Caco-2 (cell line): ENCODE measurements at regions not wholly inside any gene's neighbourhood (a gene's known extent, or its start where the extent isn't known, plus 50 kb on each side); places are given as distances from the start of the nearest gene placed in this dataset.
A peak's percentile ranks its signal among the peaks of the same experiment; 100 is the strongest.

ENCODE experiments used
- BruUV-seq: library from RNA; stranded (reverse); fragments of 400-500 nt; replicated peaks from 2 replicates; lab custom pipeline; 2021; lab: Mats Ljungman, UMichigan
- CTCF ChIA-PET: fragments of 300-600 bp; sonication (Branson Sonifier 250); formaldehyde crosslinking; loops from one replicate; lab custom pipeline; 2022; ENCODE audit warnings: antibody characterized with exemption; lab: Charles Lee
- POLR2A ChIA-PET: fragments of 300-600 bp; sonication (Branson Sonifier 250); formaldehyde crosslinking; loops from one replicate; lab custom pipeline; 2022; ENCODE audit warnings: antibody characterized with exemption; lab: Charles Lee
- DNase-seq, 2 experiments: peaks; one replicate each; pipeline versions ENCODE4 v3.0.0 to v3.0.0-alpha.2; 2020 to 2022
- H3K27me3 ChIP-seq: replicated peaks from 2 replicates; pipeline ENCODE4 v1.6.0; 2011; ENCODE audit warnings: low read length; ENCODE audit not compliant: control insufficient read depth, insufficient read depth
- H3K36me3 ChIP-seq: 2 replicates; pipeline ENCODE4 v1.5.1; 2011; ENCODE audit warnings: low read length; ENCODE audit not compliant: control insufficient read depth, insufficient read depth
- H3K4me1 ChIP-seq: fragments of 250-450 bp; sonication (Bioruptor Pico); 2 replicates; pipeline ENCODE4 v1.5.1; 2020; ENCODE audit warnings: mild to moderate bottlenecking
- H3K4me3 ChIP-seq: 2 replicates; pipeline ENCODE4 v1.5.1; 2011; ENCODE audit warnings: low read depth, mild to moderate bottlenecking, control low read depth, low read length
- H3K9me3 ChIP-seq: fragments of 250-450 bp; sonication (Bioruptor Pico); 2 replicates; pipeline ENCODE4 v1.5.1; 2020; ENCODE audit warnings: mild to moderate bottlenecking, moderate library complexity
- H3K27ac Mint-ChIP-seq: one replicate; pipeline ENCODE4 v1.8.0; 2022; ENCODE audit warnings: mixed read lengths; ENCODE audit not compliant: unreplicated experiment
- H3K27me3 Mint-ChIP-seq: one replicate; pipeline ENCODE4 v1.8.0; 2022; ENCODE audit warnings: mixed read lengths; ENCODE audit not compliant: insufficient read depth, unreplicated experiment
- H3K36me3 Mint-ChIP-seq: one replicate; pipeline ENCODE4 v1.8.0; 2022; ENCODE audit warnings: mild to moderate bottlenecking, mixed read lengths; ENCODE audit not compliant: insufficient read depth, unreplicated experiment
- H3K4me1 Mint-ChIP-seq: one replicate; pipeline ENCODE4 v1.8.0; 2022; ENCODE audit warnings: low read depth, mixed read lengths; ENCODE audit not compliant: unreplicated experiment
- H3K4me3 Mint-ChIP-seq: one replicate; pipeline ENCODE4 v1.8.0; 2022; ENCODE audit warnings: mild to moderate bottlenecking, moderate library complexity, mixed read lengths; ENCODE audit not compliant: unreplicated experiment
- H3K9me3 Mint-ChIP-seq: one replicate; pipeline ENCODE4 v1.8.0; 2022; ENCODE audit warnings: mixed read lengths; ENCODE audit not compliant: unreplicated experiment
- CTCF ChIP-seq, 2 experiments: fragments of 200-600 bp in 1 of 2; IDR thresholded peaks; 1 replicate in 1 of 2; 2 replicates in 1 of 2; pipeline versions ENCODE4 v1.5.1 to v1.8.0; 2011 to 2022; ENCODE audit warnings: antibody characterized with exemption in 1 of 2, control low read depth in 1 of 2, inconsistent platforms in 1 of 2, low read depth in 1 of 2, low read length in 1 of 2, mild to moderate bottlenecking in 1 of 2, moderate library complexity in 1 of 2; ENCODE audit not compliant: insufficient read depth in 1 of 2, severe bottlenecking in 1 of 2, unreplicated experiment in 1 of 2
- intact Hi-C: fragments of 100-400 bp; cut with micrococcal nuclease; formaldehyde crosslinking; loops from one replicate; pipeline ENCODE4 v1.10.0; 2022; ENCODE audit not compliant: unreplicated experiment

GRCh38 chr15:62287066-62287857, 122.2 kb upstream of the C2CD4B start:
- H3K9me3 ChIP-seq, result no peaks in the 10 kb centered on the region
- no peak for TF ChIP-seq CTCF (IDR thresholded peaks at IDR 0.05; ENCODE audit: insufficient read depth in 1 of 2, low read depth in 1 of 2, low read length in 1 of 2, severe bottlenecking in 1 of 2, unreplicated experiment in 1 of 2)
- Mint-ChIP-seq H3K4me1 (peaks cover 16% of the 10 kb centered on the region), H3K36me3 (no peaks in the 10 kb centered on the region), H3K4me3 (no peak overlapping the region), H3K27me3 (peaks cover 17% of the 10 kb centered on the region), H3K27ac (no peak overlapping the region), H3K9me3 (peaks cover 10% of the 10 kb centered on the region)
- H3K27me3 ChIP-seq, result no peaks in the 10 kb centered on the region
- H3K4me1 ChIP-seq, result no peaks in the 10 kb centered on the region
- no peaks in the 10 kb centered on the region for H3K36me3 ChIP-seq
- no TSS peak for BruUV-seq
- CTCF ChIA-PET, result no interaction called here
- no peak overlapping the region for H3K4me3 ChIP-seq
- no peak for DNase-seq
- intact Hi-C loops, result no loop called here
- POLR2A ChIA-PET, result no interaction called here

GRCh38 chr15:62288361-62289017, 123.4 kb upstream of the C2CD4B start:
- no peak overlapping the region for H3K27ac Mint-ChIP-seq
- peaks cover 17% of the 10 kb centered on the region for H3K4me1 Mint-ChIP-seq
- BruUV-seq, result no TSS peak
- no peaks in the 10 kb centered on the region for H3K36me3 Mint-ChIP-seq
- H3K4me1 ChIP-seq, result no peaks in the 10 kb centered on the region
- no peak overlapping the region for H3K4me3 ChIP-seq
- no peaks in the 10 kb centered on the region for H3K27me3 ChIP-seq
- H3K9me3 ChIP-seq, result no peaks in the 10 kb centered on the region
- DNase-seq, result no peak
- intact Hi-C loops, result no loop called here
- peaks cover 13% of the 10 kb centered on the region for H3K9me3 Mint-ChIP-seq
- H3K27me3 Mint-ChIP-seq, result peaks cover 17% of the 10 kb centered on the region
- ChIA-PET POLR2A (no interaction called here), CTCF (no interaction called here)
- no peak overlapping the region for H3K4me3 Mint-ChIP-seq
- H3K36me3 ChIP-seq, result no peaks in the 10 kb centered on the region
- TF ChIP-seq CTCF (IDR thresholded peaks at IDR 0.05; ENCODE audit: insufficient read depth in 1 of 2, low read depth in 1 of 2, low read length in 1 of 2, severe bottlenecking in 1 of 2, unreplicated experiment in 1 of 2), result peak in 1 of 2 experiments; percentile 3

- no peaks in the 10 kb centered on the region for H3K36me3 ChIP-seq
- peaks cover 8% of the 10 kb centered on the region for H3K27me3 Mint-ChIP-seq
- no peak for TF ChIP-seq CTCF (IDR thresholded peaks at IDR 0.05; ENCODE audit: insufficient read depth in 1 of 2, low read depth in 1 of 2, low read length in 1 of 2, severe bottlenecking in 1 of 2, unreplicated experiment in 1 of 2)
- intact Hi-C loops, result no loop called here
- no peaks in the 10 kb centered on the region for H3K4me1 ChIP-seq
- H3K4me3 ChIP-seq, result no peak overlapping the region
- H3K4me3 Mint-ChIP-seq, result no peak overlapping the region
- CTCF ChIA-PET, result no interaction called here
- H3K9me3 ChIP-seq, result no peaks in the 10 kb centered on the region
- no TSS peak for BruUV-seq
- DNase-seq, result no peak
- H3K27ac Mint-ChIP-seq, result no peak overlapping the region
- H3K27me3 ChIP-seq, result no peaks in the 10 kb centered on the region
- H3K9me3 Mint-ChIP-seq, result peaks cover 13% of the 10 kb centered on the region
- H3K36me3 Mint-ChIP-seq, result no peaks in the 10 kb centered on the region
- H3K4me1 Mint-ChIP-seq, result peaks cover 17% of the 10 kb centered on the region
- POLR2A ChIA-PET, result no interaction called here
These were observed 126.2 kb upstream of the C2CD4B start for GRCh38 chr15:62291262-62291661.
